OCI-LY3 (cell line): ENCODE measurements at regions not wholly inside any gene's neighbourhood (a gene's known extent, or its start where the extent isn't known, plus 50 kb on each side); places are given as distances from the start of the nearest gene placed in this dataset.

ENCODE experiments used
- H2AFZ ChIP-seq: fragments of 200-600, 300-600 bp; shearing (Covaris generic); 2 replicates; pipeline ENCODE4 v1.6.0; 2014; ENCODE audit warnings: antibody characterized with exemption, low read depth, low read length
- H3K27ac ChIP-seq: fragments of 200-600, 300-600 bp; sonication (generic); 2 replicates; pipeline ENCODE4 v1.5.1; 2014; ENCODE audit warnings: mild to moderate bottlenecking, low read length, moderate library complexity, mixed read lengths
- H3K27me3 ChIP-seq: fragments of 200-600, 300-600 bp; sonication (generic); 2 replicates; pipeline ENCODE4 v1.6.1; 2014; ENCODE audit warnings: low read depth, low read length, mixed read lengths
- H3K36me3 ChIP-seq: fragments of 200-600, 300-600 bp; sonication (generic); replicated peaks from 2 replicates; pipeline ENCODE3; 2014; ENCODE audit warnings: low read depth, low read length, mixed read lengths
- H3K4me1 ChIP-seq: fragments of 300-600, 200-600 bp; sonication (generic); 2 replicates; pipeline ENCODE4 v1.6.1; 2014; ENCODE audit warnings: low read length, mixed read lengths
- H3K4me2 ChIP-seq: fragments of 200-600, 300-600 bp; sonication (generic); 2 replicates; pipeline ENCODE4 v1.6.1; 2014; ENCODE audit warnings: low read length, mixed read lengths
- H3K4me3 ChIP-seq: fragments of 300-600, 200-600 bp; sonication (generic); 2 replicates; pipeline ENCODE4 v1.5.1; 2014; ENCODE audit warnings: antibody characterized with exemption, mild to moderate bottlenecking, low read length, moderate library complexity
- H3K79me2 ChIP-seq: fragments of 300-600, 200-600 bp; shearing (Covaris generic); 2 replicates; pipeline ENCODE4 v1.6.1; 2014; ENCODE audit warnings: mild to moderate bottlenecking, low read length, mixed read lengths
- H3K9ac ChIP-seq: fragments of 300-600, 200-600 bp; shearing (Covaris generic); 2 replicates; pipeline ENCODE4 v1.6.0; 2014; ENCODE audit warnings: mild to moderate bottlenecking, low read length, moderate library complexity
- H3K9me3 ChIP-seq: fragments of 200-600, 300-600 bp; shearing (Covaris generic); 2 replicates; pipeline ENCODE4 v1.6.1; 2014; ENCODE audit warnings: low read length, mixed read lengths; ENCODE audit not compliant: insufficient read depth
- H4K20me1 ChIP-seq: fragments of 200-600, 300-600 bp; sonication (generic); 2 replicates; pipeline ENCODE4 v1.6.1; 2016; ENCODE audit warnings: low read length, mixed read lengths; ENCODE audit not compliant: insufficient read depth
- EZH2phosphoT487 ChIP-seq: fragments of 200-600 bp; shearing (Covaris generic); IDR thresholded peaks from 2 replicates; pipeline ENCODE4 v1.6.1; 2018; ENCODE audit warnings: antibody characterized with exemption, mixed run types, low read depth
- TF ChIP-seq, protein P1 (sequence below): fragments of 200-600, 300-600 bp; sonication (generic); IDR thresholded peaks from 2 replicates; pipeline ENCODE4 v1.5.1; 2014; ENCODE audit warnings: antibody characterized with exemption, low read length, low read depth

DNA sequence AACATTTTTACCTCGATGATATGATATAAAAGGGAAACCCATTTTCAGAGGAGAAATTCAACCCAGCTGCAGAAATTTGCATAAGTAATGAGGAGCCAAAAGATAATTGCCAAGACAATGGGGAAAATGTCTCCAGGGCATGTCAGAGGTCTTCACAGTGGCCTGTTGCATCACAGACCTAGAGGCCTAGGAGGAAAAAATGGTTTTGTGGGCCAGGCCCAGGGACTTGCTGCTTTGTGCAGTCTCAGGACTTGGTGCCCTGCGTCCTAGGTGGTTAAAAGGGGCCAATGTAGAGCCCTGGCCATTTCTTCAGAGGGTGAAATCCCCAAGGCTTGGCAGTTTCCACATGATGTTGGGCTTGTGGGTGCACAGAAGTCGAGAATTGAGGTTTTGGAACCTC lies 106.9 kb downstream of the CPXCR1 start:
- no peak overlapping the region for H2AFZ ChIP-seq
- no peaks in the 10 kb centered on the region for H3K79me2 ChIP-seq
- H4K20me1 ChIP-seq, result no peaks in the 10 kb centered on the region
- no peaks in the 10 kb centered on the region for H3K27me3 ChIP-seq
- no peaks in the 10 kb centered on the region for H3K9me3 ChIP-seq
- TF ChIP-seq, protein P1, sequence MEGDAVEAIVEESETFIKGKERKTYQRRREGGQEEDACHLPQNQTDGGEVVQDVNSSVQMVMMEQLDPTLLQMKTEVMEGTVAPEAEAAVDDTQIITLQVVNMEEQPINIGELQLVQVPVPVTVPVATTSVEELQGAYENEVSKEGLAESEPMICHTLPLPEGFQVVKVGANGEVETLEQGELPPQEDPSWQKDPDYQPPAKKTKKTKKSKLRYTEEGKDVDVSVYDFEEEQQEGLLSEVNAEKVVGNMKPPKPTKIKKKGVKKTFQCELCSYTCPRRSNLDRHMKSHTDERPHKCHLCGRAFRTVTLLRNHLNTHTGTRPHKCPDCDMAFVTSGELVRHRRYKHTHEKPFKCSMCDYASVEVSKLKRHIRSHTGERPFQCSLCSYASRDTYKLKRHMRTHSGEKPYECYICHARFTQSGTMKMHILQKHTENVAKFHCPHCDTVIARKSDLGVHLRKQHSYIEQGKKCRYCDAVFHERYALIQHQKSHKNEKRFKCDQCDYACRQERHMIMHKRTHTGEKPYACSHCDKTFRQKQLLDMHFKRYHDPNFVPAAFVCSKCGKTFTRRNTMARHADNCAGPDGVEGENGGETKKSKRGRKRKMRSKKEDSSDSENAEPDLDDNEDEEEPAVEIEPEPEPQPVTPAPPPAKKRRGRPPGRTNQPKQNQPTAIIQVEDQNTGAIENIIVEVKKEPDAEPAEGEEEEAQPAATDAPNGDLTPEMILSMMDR, result no peak
- TF ChIP-seq EZH2phosphoT487, result no peak
- no peaks in the 10 kb centered on the region for H3K36me3 ChIP-seq
- no peaks in the 10 kb centered on the region for H3K4me1 ChIP-seq
- H3K9ac ChIP-seq, result no peak overlapping the region
- no peak overlapping the region for H3K4me3 ChIP-seq
- no peak overlapping the region for H3K27ac ChIP-seq
- no peak overlapping the region for H3K4me2 ChIP-seq

DNA sequence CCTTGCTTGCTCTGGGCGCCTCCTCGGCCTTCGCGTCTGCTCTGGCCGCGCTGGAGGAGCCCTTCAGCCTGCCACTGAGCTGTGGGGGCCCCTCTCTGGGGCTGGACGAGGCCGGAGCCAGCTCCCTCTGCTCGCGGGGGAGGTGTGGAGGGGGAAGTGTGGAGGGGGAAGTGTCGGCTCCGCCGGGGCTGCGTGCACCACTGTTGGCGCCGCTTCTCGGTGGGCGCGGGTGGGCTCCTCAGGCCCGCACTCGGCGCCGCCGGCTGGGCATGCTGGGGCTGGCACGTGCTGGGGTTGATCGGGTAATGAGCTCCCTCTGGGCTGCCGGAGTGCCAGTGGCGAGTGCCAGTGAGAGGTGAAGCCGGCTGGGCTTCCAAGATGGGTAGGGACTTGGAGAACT lies 116.7 kb downstream of the CPXCR1 start:
- Histone ChIP-seq H3K36me3 (no peaks in the 10 kb centered on the region), H3K27ac (no peak overlapping the region), H3K4me3 (no peak overlapping the region), H3K4me1 (0 out of 2 replicates have a peak, but pooled peaks cover 4% of the 10 kb centered on the region), H3K9ac (no peak overlapping the region), H3K79me2 (no peaks in the 10 kb centered on the region), H3K4me2 (no peak overlapping the region), H4K20me1 (no peaks in the 10 kb centered on the region), H3K9me3 (no peaks in the 10 kb centered on the region), H3K27me3 (no peaks in the 10 kb centered on the region), H2AFZ (no peak overlapping the region)
- TF ChIP-seq, protein P1, result no peak
- no peak for TF ChIP-seq EZH2phosphoT487

DNA sequence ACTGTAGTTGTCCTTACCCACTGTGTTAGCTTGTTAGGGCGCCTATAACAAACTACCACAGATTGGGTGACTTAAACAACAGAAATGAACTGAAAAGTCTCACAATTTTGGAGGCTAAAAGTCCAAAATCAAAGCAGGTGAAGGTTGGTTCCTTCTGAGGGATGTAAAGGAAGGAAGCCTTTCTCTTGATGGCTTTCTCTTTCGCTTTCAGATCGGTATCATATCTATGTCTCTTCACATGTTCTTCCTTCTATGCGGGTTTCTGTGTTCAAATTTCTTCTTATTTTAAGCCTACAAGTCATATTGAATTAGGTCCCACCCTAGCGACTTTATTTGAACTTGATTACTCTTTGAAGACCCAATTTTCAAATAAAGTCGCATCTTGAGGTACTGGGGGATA lies 118.6 kb downstream of the CPXCR1 start:
- Histone ChIP-seq H2AFZ (0 out of 2 replicates have a peak overlapping the region, but pooled peaks have one; percentile 31), H3K9me3 (no peaks in the 10 kb centered on the region), H3K27me3 (no peaks in the 10 kb centered on the region), H3K9ac (no peak overlapping the region), H3K4me3 (no peak overlapping the region), H3K79me2 (no peaks in the 10 kb centered on the region), H3K36me3 (no peaks in the 10 kb centered on the region), H3K4me2 (no peak overlapping the region; the same call in 1 of the 2 replicates), H3K27ac (no peak overlapping the region), H4K20me1 (no peaks in the 10 kb centered on the region), H3K4me1 (0 out of 2 replicates have a peak, but pooled peaks cover 4% of the 10 kb centered on the region)
- no peak for TF ChIP-seq EZH2phosphoT487
- TF ChIP-seq, protein P1, result no peak

DNA sequence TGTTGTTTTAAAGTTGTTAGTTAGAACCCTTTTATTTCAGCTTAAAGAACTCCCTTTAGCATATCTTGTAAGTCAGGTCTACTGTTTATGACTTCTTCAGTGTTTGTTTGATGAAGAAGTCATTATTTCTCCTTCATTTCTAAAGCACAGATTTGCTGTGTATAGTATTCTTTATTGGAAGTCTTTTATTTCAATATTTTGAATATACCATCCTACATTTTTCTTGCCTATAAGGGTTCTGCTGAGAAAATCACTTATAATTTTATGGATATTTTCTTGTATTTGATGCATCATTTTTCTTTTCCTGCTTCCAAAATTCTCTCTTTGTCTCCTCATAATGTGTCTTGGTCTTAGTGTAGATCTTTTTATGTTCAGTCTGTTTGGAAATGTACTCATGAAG lies 134.5 kb downstream of the CPXCR1 start:
- H3K4me2 ChIP-seq, result no peak overlapping the region
- no peak overlapping the region for H3K4me3 ChIP-seq
- no peak overlapping the region for H2AFZ ChIP-seq
- H3K27me3 ChIP-seq, result no peaks in the 10 kb centered on the region
- no peaks in the 10 kb centered on the region for H4K20me1 ChIP-seq
- TF ChIP-seq, protein P1, result no peak
- no peak for TF ChIP-seq EZH2phosphoT487
- no peak overlapping the region for H3K9ac ChIP-seq
- no peak overlapping the region for H3K27ac ChIP-seq
- H3K36me3 ChIP-seq, result no peaks in the 10 kb centered on the region
- H3K79me2 ChIP-seq, result no peaks in the 10 kb centered on the region
- H3K9me3 ChIP-seq, result no peaks in the 10 kb centered on the region
- H3K4me1 ChIP-seq, result no peaks in the 10 kb centered on the region
